ENCODE measurements at regions not wholly inside any gene's neighbourhood (a gene's known extent, or its start where the extent isn't known, plus 50 kb on each side); places are given as distances from the start of the nearest gene placed in this dataset.
"Not testable (repeated sequence)": the region's sequence is repeated elsewhere in the genome, so short reads cannot be mapped to it uniquely, and the experiment has no call there.

GRCh38 chrX:122344816-122345215 is 839.3 kb upstream of the GRIA3 start:
- CTCF ChIA-PET = no interaction called here
- Mint-ChIP-seq H3K4me3 (no peak overlapping the region), H3K27ac (no peak overlapping the region), H3K9me3 (no peaks in the 10 kb centered on the region), H3K27me3 (no peaks in the 10 kb centered on the region), H3K4me1 (no peaks in the 10 kb centered on the region), H3K36me3 (no peaks in the 10 kb centered on the region)
- no peak for DNase-seq

- DNase-seq = no peak
- Mint-ChIP-seq H3K27ac (no peak overlapping the region), H3K36me3 (no peaks in the 10 kb centered on the region), H3K4me1 (no peaks in the 10 kb centered on the region), H3K27me3 (no peaks in the 10 kb centered on the region), H3K4me3 (no peak overlapping the region), H3K9me3 (no peaks in the 10 kb centered on the region)
- CTCF ChIA-PET = no interaction called here
These were observed 820.8 kb upstream of the GRIA3 start for GRCh38 chrX:122363112-122363795.

DNA sequence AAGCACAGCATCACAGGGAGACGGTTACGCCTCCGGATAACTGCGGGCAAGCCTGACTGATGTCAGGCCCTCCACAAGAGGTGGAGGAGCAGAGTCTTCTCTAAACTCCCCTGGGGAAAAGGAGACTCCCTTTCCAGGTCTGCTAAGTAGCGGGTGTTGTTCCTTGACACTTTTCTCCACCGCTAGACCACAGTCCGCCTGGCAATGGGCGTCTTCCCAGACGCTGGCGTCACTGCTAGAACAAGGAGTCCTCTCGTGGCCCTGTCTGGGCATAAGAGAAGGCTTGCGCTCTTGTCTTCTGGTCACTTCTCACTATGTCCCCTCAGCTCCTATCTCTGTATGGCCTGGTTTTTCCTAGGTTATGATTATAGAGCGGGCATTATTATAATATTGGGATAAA is 808.5 kb upstream of the GRIA3 start:
- DNase-seq, H3K27me3 Mint-ChIP-seq, CTCF ChIA-PET, H3K36me3 Mint-ChIP-seq, H3K4me1 Mint-ChIP-seq, H3K27ac Mint-ChIP-seq, H3K4me3 Mint-ChIP-seq, H3K9me3 Mint-ChIP-seq: not testable (repeated sequence)

DNA sequence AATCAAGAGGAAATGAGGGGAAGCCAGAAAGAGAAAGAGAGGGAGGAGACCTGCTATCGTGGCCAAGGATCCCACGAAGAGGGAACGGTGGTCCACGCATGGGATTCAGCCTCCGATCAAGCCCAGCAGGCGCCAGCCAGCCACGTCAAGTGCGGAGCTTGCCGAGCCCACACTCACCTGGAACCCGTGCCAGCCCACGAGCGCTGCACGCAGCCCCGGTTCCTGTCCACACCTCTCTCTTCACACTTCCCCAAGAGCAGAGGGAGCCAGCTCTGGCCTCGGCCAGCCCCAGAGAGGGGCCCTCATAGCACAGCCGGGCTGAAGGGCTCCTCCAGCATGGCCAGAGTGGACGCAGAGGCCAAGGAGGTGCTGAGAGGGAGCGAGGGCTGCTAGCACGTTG is 795.1 kb upstream of the GRIA3 start:
- H3K4me1 Mint-ChIP-seq = no peaks in the 10 kb centered on the region
- H3K4me3 Mint-ChIP-seq = no peak overlapping the region
- DNase-seq = no peak
- H3K27me3 Mint-ChIP-seq = no peaks in the 10 kb centered on the region
- no peaks in the 10 kb centered on the region for H3K36me3 Mint-ChIP-seq
- no peaks in the 10 kb centered on the region for H3K9me3 Mint-ChIP-seq
- CTCF ChIA-PET = no interaction called here
- no peak overlapping the region for H3K27ac Mint-ChIP-seq

GRCh38 chrX:122418758-122419157 is 765.3 kb upstream of the GRIA3 start:
- Mint-ChIP-seq H3K9me3 (no peaks in the 10 kb centered on the region), H3K27ac (no peak overlapping the region), H3K4me3 (no peak overlapping the region), H3K36me3 (no peaks in the 10 kb centered on the region), H3K4me1 (no peaks in the 10 kb centered on the region), H3K27me3 (no peaks in the 10 kb centered on the region)
- CTCF ChIA-PET = no interaction called here
- DNase-seq = no peak

DNA sequence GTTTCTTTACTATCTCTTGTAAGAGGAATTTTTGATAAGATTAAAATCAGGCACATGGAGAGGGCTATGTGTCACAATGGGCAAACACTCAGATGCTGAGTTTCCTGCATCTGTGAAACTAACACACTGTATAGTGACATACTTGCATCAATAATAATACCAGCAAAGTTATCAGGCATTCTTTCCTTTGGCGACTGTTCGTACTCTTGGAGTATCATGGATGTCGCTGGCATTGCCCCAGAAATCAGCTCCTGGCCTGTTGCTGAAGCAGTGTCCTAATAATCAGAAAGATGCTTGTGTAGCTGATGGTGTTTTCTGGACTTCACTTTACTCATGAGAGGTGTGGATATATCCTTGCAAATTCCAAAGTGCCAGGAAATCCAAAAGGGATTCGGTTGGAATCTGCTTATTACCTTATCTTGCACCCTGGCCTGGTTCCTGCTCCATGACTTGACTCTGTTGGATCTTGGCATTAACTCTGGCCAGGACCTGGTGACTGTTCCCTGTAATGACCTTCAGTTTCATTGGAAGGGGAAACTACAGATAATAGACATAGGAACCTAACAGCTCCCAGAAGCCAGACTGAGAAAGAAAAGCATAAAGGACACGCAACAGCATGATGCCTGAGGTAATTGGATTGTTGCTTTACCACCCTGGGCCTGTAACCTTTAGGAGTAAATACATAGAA is 762.5 kb upstream of the GRIA3 start:
- Mint-ChIP-seq H3K27ac (no peak overlapping the region), H3K27me3 (no peaks in the 10 kb centered on the region), H3K36me3 (no peaks in the 10 kb centered on the region), H3K4me3 (no peak overlapping the region), H3K9me3 (no peaks in the 10 kb centered on the region), H3K4me1 (no peaks in the 10 kb centered on the region)
- no peak for DNase-seq
- CTCF ChIA-PET = no interaction called here

- Mint-ChIP-seq H3K9me3 (no peaks in the 10 kb centered on the region), H3K36me3 (no peaks in the 10 kb centered on the region), H3K27me3 (no peaks in the 10 kb centered on the region), H3K4me1 (no peaks in the 10 kb centered on the region), H3K4me3 (no peak overlapping the region), H3K27ac (no peak overlapping the region)
- CTCF ChIA-PET = no interaction called here
- no peak for DNase-seq
These were observed 761.5 kb upstream of the GRIA3 start for GRCh38 chrX:122422547-122422946.

DNA sequence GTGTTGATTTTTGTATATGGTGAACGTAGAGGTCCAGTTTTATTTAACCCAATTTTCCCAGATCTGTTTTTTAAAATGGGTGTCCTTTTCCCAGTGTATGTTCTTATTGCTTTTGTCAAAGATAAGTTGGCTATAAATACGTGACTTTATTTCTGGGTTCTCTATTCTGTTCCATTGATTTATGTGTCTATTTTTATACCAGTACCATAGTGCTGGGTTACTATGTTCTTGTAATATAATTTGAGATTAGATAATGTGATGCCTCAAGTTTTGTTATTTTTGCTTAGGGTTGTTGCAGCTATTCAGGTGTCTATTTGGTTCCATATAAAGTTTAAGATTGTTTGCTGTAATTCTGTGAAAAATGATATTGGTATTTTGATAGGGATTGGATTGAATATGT is 749.1 kb upstream of the GRIA3 start:
- H3K27ac Mint-ChIP-seq = no peak overlapping the region
- H3K9me3 Mint-ChIP-seq = peaks cover 2% of the 10 kb centered on the region
- no peak for DNase-seq
- CTCF ChIA-PET = no interaction called here
- H3K4me1 Mint-ChIP-seq = no peaks in the 10 kb centered on the region
- H3K4me3 Mint-ChIP-seq = no peak overlapping the region
- H3K27me3 Mint-ChIP-seq = no peaks in the 10 kb centered on the region
- H3K36me3 Mint-ChIP-seq = no peaks in the 10 kb centered on the region

GRCh38 chrX:122439831-122440230 is 744.2 kb upstream of the GRIA3 start:
- no peak overlapping the region for H3K27ac Mint-ChIP-seq
- no peaks in the 10 kb centered on the region for H3K27me3 Mint-ChIP-seq
- H3K4me3 Mint-ChIP-seq = no peak overlapping the region

GRCh38 chrX:122440832-122441231 is 743.2 kb upstream of the GRIA3 start:
- H3K27ac Mint-ChIP-seq = no peak overlapping the region
- no peaks in the 10 kb centered on the region for H3K4me1 Mint-ChIP-seq
- H3K36me3 Mint-ChIP-seq = no peaks in the 10 kb centered on the region
- no peak overlapping the region for H3K4me3 Mint-ChIP-seq
- CTCF ChIA-PET = no interaction called here
- H3K9me3 Mint-ChIP-seq = peaks cover 2% of the 10 kb centered on the region
- H3K27me3 Mint-ChIP-seq = no peaks in the 10 kb centered on the region
- no peak for DNase-seq

More at GRCh38 chrX:122439831-122440230, 744.2 kb upstream of the GRIA3 start:
- no peaks in the 10 kb centered on the region for H3K4me1 Mint-ChIP-seq
- H3K9me3 Mint-ChIP-seq = peaks cover 2% of the 10 kb centered on the region
- CTCF ChIA-PET = no interaction called here
- no peak for DNase-seq
- H3K36me3 Mint-ChIP-seq = no peaks in the 10 kb centered on the region

- H3K36me3 Mint-ChIP-seq = no peaks in the 10 kb centered on the region
- CTCF ChIA-PET = no interaction called here
- H3K27me3 Mint-ChIP-seq = no peaks in the 10 kb centered on the region
- H3K9me3 Mint-ChIP-seq = peaks cover 2% of the 10 kb centered on the region
- DNase-seq = no peak
- H3K27ac Mint-ChIP-seq = no peak overlapping the region
- no peak overlapping the region for H3K4me3 Mint-ChIP-seq
- H3K4me1 Mint-ChIP-seq = no peaks in the 10 kb centered on the region
These were observed 742.6 kb upstream of the GRIA3 start for GRCh38 chrX:122441451-122441850.

DNA sequence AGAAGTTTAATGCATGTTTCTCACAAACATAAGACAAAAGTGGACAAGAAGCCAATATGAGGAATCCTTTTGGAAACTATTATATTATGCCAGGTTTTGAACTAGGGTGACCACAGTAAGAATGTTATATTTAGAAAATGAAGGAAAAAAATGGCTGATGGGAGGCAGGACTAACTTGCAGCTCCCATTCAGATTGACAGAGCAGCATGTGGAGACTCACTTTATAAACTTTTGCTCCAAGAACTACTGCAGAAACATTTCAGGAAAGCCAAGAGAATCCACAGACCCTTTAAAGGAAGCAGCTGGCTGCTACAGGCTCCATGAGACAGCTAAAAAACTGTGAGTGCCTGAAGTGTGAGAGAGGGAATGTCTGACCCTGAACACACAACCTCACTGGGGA is 738.6 kb upstream of the GRIA3 start:
- Mint-ChIP-seq H3K4me1 (no peaks in the 10 kb centered on the region), H3K9me3 (peaks cover 2% of the 10 kb centered on the region), H3K4me3 (no peak overlapping the region), H3K27ac (no peak overlapping the region), H3K27me3 (no peaks in the 10 kb centered on the region), H3K36me3 (no peaks in the 10 kb centered on the region)
- CTCF ChIA-PET = no interaction called here
- no peak for DNase-seq

DNA sequence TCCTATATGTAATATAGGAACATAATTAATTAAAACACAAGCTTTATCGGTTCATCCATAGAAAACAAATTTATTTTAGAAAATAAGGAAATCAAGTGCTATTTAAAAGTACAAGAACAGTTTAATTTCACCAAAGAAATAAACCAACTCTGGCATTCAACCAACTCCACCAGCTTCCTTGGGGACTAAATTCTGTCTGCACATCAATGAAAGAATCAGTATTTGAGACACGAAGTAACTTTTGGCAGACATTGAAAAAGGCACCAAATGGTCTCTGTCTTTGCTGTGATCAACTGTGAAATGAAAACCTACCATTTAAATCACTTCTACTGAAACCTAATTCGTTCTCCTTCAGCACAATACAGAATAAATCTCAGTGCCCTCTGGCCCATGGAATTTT is 719.7 kb upstream of the GRIA3 start:
- Mint-ChIP-seq H3K27me3 (no peaks in the 10 kb centered on the region), H3K27ac (no peak overlapping the region), H3K9me3 (no peaks in the 10 kb centered on the region), H3K4me3 (no peak overlapping the region), H3K4me1 (no peaks in the 10 kb centered on the region), H3K36me3 (no peaks in the 10 kb centered on the region)
- CTCF ChIA-PET = no interaction called here
- DNase-seq = no peak

GRCh38 chrX:122475306-122475705 is 708.8 kb upstream of the GRIA3 start:
- H3K27ac Mint-ChIP-seq = no peak overlapping the region
- no peaks in the 10 kb centered on the region for H3K4me1 Mint-ChIP-seq
- H3K4me3 Mint-ChIP-seq = no peak overlapping the region
- no peak for DNase-seq
- no peaks in the 10 kb centered on the region for H3K36me3 Mint-ChIP-seq
- H3K27me3 Mint-ChIP-seq = no peaks in the 10 kb centered on the region
- CTCF ChIA-PET = no interaction called here
- no peaks in the 10 kb centered on the region for H3K9me3 Mint-ChIP-seq

DNA sequence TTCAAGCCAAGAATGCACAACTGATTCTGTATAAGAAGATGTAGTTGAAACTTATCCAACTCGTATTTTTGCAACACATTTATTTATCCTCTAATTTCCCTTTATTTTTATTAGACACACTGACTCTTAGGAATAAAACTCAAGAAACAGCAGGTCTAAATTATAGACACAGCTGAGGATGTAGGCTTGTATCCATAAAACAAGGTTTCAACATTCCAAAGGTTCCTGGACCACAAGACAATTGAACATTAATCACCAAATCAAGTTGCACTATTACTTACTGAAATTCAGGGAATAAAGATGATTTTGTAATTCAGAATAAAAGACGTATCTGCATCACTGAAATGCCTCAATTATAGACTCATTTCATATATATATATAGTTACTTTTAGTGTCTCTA is 683.5 kb upstream of the GRIA3 start:
- no peaks in the 10 kb centered on the region for H3K27me3 Mint-ChIP-seq
- H3K4me3 Mint-ChIP-seq = no peak overlapping the region
- H3K4me1 Mint-ChIP-seq = no peaks in the 10 kb centered on the region
- H3K27ac Mint-ChIP-seq = no peak overlapping the region
- DNase-seq = no peak
- H3K36me3 Mint-ChIP-seq = no peaks in the 10 kb centered on the region
- CTCF ChIA-PET = no interaction called here
- H3K9me3 Mint-ChIP-seq = no peaks in the 10 kb centered on the region
